ENCODE measurements at regions not wholly inside any gene's neighbourhood (a gene's known extent, or its start where the extent isn't known, plus 50 kb on each side); places are given as distances from the start of the nearest gene placed in this dataset.

DNA sequence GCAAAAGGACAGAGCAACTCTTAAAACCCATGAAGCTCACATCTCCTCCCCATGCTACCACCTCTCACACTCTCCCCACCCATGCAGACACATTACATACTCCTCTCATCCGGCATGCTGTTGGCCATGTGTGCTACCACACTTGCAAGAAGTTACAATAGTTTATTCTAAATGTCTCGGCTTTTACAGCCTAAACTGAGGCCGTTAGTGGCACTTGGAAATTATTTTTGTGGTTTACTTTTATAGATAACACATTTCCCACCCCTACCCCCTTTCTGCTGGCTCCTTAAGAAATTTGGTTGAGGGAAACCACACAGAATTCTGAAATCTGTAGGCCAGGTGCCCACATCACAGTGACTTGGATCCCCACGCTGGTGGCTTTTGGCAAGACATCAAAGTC lies 141.1 kb upstream of the HHIP start:
- Histone ChIP-seq H3K56ac (ENCODE audit: low read length) (no peak overlapping the region), H3K4ac (ENCODE audit: low read depth, low read length) (no peak overlapping the region), H3K4me1 (ENCODE audit: control insufficient read depth, low read depth, low read length) (no peaks in the 10 kb centered on the region), H3K4me2 (ENCODE audit: low read length) (no peak overlapping the region), H3K79me1 (ENCODE audit: low read length) (no peaks in the 10 kb centered on the region), H2AK5ac (ENCODE audit: low read length) (no peak overlapping the region), H2BK120ac (ENCODE audit: low read depth, low read length) (no peak overlapping the region), H3K27ac (ENCODE audit: low read depth, low read length) (no peak overlapping the region), H3K36me3 (ENCODE audit: control insufficient read depth, insufficient read depth, low read length) (no peaks in the 10 kb centered on the region), H3K4me3 (ENCODE audit: low read length) (no peak overlapping the region), H4K5ac (ENCODE audit: low read length) (no peak overlapping the region), H3K27me3 (ENCODE audit: insufficient read depth, low read length, poor library complexity) (no peaks in the 10 kb centered on the region), H3K18ac (ENCODE audit: low read length) (no peak overlapping the region), H3K23ac (ENCODE audit: low read length) (no peak overlapping the region), H3K79me2 (ENCODE audit: control insufficient read depth, insufficient read depth, low read length) (no peaks in the 10 kb centered on the region), H2BK5ac (ENCODE audit: low read length) (no peak overlapping the region), H2BK15ac (replicated peaks; ENCODE audit: low read depth) (no peak overlapping the region), H4K8ac (ENCODE audit: low read depth, low read length) (no peak overlapping the region), H3K9ac (ENCODE audit: low read length) (no peak overlapping the region)
- no peak for DNase-seq
- WGBS (ENCODE audit: extremely low coverage, insufficient coverage, low lambda C conversion rate) = no CpG with 5 or more reads among the region's 4 CpGs

- WGBS (ENCODE audit: extremely low coverage, insufficient coverage, low lambda C conversion rate) = no CpG with 5 or more reads among the region's 3 CpGs
Measured at GRCh38 chr4:144507311-144508101, 138.4 kb upstream of the HHIP start.

GRCh38 chr4:144509088-144510015 lies 136.6 kb upstream of the HHIP start:
- H3K79me1 ChIP-seq (ENCODE audit: low read length) = no peaks in the 10 kb centered on the region
- no peak for DNase-seq
- no peak overlapping the region for H3K27ac ChIP-seq (ENCODE audit: low read depth, low read length)
- H3K36me3 ChIP-seq (ENCODE audit: control insufficient read depth, insufficient read depth, low read length) = no peaks in the 10 kb centered on the region
- H4K8ac ChIP-seq (ENCODE audit: low read depth, low read length) = no peak overlapping the region
- H2BK15ac ChIP-seq (replicated peaks; ENCODE audit: low read depth) = no peak overlapping the region
- no peak overlapping the region for H3K4ac ChIP-seq (ENCODE audit: low read depth, low read length)
- no peak overlapping the region for H4K5ac ChIP-seq (ENCODE audit: low read length)
- no peak overlapping the region for H3K18ac ChIP-seq (ENCODE audit: low read length)
- H2AK5ac ChIP-seq (ENCODE audit: low read length) = no peak overlapping the region
- H3K4me2 ChIP-seq (ENCODE audit: low read length) = no peak overlapping the region
- no peak overlapping the region for H3K23ac ChIP-seq (ENCODE audit: low read length)
- no CpG with 5 or more reads among the region's 17 CpGs for WGBS (ENCODE audit: extremely low coverage, insufficient coverage, low lambda C conversion rate)
- no peaks in the 10 kb centered on the region for H3K27me3 ChIP-seq (ENCODE audit: insufficient read depth, low read length, poor library complexity)
- no peaks in the 10 kb centered on the region for H3K79me2 ChIP-seq (ENCODE audit: control insufficient read depth, insufficient read depth, low read length)
- no peak overlapping the region for H3K56ac ChIP-seq (ENCODE audit: low read length)
- H3K4me1 ChIP-seq (ENCODE audit: control insufficient read depth, low read depth, low read length) = no peaks in the 10 kb centered on the region
- no peak overlapping the region for H3K4me3 ChIP-seq (ENCODE audit: low read length)
- no peak overlapping the region for H2BK120ac ChIP-seq (ENCODE audit: low read depth, low read length)
- no peak overlapping the region for H2BK5ac ChIP-seq (ENCODE audit: low read length)
- H3K9ac ChIP-seq (ENCODE audit: low read length) = no peak overlapping the region

More at GRCh38 chr4:144507311-144508101, 138.4 kb upstream of the HHIP start:
- DNase-seq = peak; percentile 47
- Histone ChIP-seq H2BK120ac (ENCODE audit: low read depth, low read length) (no peak overlapping the region), H3K9ac (ENCODE audit: low read length) (no peak overlapping the region), H4K8ac (ENCODE audit: low read depth, low read length) (no peak overlapping the region), H2BK5ac (ENCODE audit: low read length) (no peak overlapping the region), H3K36me3 (ENCODE audit: control insufficient read depth, insufficient read depth, low read length) (no peaks in the 10 kb centered on the region), H3K18ac (ENCODE audit: low read length) (no peak overlapping the region), H3K4me1 (ENCODE audit: control insufficient read depth, low read depth, low read length) (no peaks in the 10 kb centered on the region), H3K56ac (ENCODE audit: low read length) (no peak overlapping the region), H4K5ac (ENCODE audit: low read length) (no peak overlapping the region), H3K79me1 (ENCODE audit: low read length) (no peaks in the 10 kb centered on the region), H3K4ac (ENCODE audit: low read depth, low read length) (no peak overlapping the region), H3K4me2 (ENCODE audit: low read length) (no peak overlapping the region), H2AK5ac (ENCODE audit: low read length) (no peak overlapping the region), H3K23ac (ENCODE audit: low read length) (no peak overlapping the region), H3K4me3 (ENCODE audit: low read length) (no peak overlapping the region), H3K27ac (ENCODE audit: low read depth, low read length) (no peak overlapping the region), H3K27me3 (ENCODE audit: insufficient read depth, low read length, poor library complexity) (no peaks in the 10 kb centered on the region), H3K79me2 (ENCODE audit: control insufficient read depth, insufficient read depth, low read length) (no peaks in the 10 kb centered on the region), H2BK15ac (replicated peaks; ENCODE audit: low read depth) (no peak overlapping the region)

DNA sequence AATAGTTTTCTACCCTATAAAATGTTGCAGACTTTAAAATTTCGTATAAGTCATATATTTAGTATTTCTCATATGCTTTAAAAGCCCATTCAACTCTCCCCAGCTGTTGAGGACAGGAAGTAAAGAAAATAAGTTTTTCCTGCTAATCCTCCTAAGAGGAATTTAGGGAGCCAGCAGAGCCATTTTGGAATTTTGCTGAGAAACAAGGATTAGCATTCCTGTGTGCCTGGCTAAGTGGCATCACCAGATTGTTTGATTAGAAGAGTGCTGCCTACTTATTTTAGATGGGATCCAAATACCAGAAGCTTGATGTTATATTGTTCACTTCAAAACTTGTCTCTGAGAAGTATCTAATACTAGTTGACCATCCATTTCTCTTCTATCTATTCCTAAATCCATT lies 131.2 kb upstream of the HHIP start:
- Histone ChIP-seq H2AK5ac (ENCODE audit: low read length) (no peak overlapping the region), H3K18ac (ENCODE audit: low read length) (no peak overlapping the region), H3K4me2 (ENCODE audit: low read length) (no peak overlapping the region), H3K9ac (ENCODE audit: low read length) (no peak overlapping the region), H2BK15ac (replicated peaks; ENCODE audit: low read depth) (no peak overlapping the region), H4K5ac (ENCODE audit: low read length) (no peak overlapping the region), H3K4me1 (ENCODE audit: control insufficient read depth, low read depth, low read length) (peaks cover 6% of the 10 kb centered on the region), H3K4me3 (ENCODE audit: low read length) (no peak overlapping the region), H2BK5ac (ENCODE audit: low read length) (no peak overlapping the region), H3K79me2 (ENCODE audit: control insufficient read depth, insufficient read depth, low read length) (no peaks in the 10 kb centered on the region), H4K8ac (ENCODE audit: low read depth, low read length) (no peak overlapping the region), H3K56ac (ENCODE audit: low read length) (no peak overlapping the region), H3K27ac (ENCODE audit: low read depth, low read length) (no peak overlapping the region), H3K36me3 (ENCODE audit: control insufficient read depth, insufficient read depth, low read length) (no peaks in the 10 kb centered on the region), H3K27me3 (ENCODE audit: insufficient read depth, low read length, poor library complexity) (no peaks in the 10 kb centered on the region), H2BK120ac (ENCODE audit: low read depth, low read length) (no peak overlapping the region), H3K4ac (ENCODE audit: low read depth, low read length) (no peak overlapping the region), H3K23ac (ENCODE audit: low read length) (no peak overlapping the region), H3K79me1 (ENCODE audit: low read length) (no peaks in the 10 kb centered on the region)
- WGBS (ENCODE audit: extremely low coverage, insufficient coverage, low lambda C conversion rate) = no CpG with 5 or more reads among the region's 1 CpG
- DNase-seq = peak; percentile 60

DNA sequence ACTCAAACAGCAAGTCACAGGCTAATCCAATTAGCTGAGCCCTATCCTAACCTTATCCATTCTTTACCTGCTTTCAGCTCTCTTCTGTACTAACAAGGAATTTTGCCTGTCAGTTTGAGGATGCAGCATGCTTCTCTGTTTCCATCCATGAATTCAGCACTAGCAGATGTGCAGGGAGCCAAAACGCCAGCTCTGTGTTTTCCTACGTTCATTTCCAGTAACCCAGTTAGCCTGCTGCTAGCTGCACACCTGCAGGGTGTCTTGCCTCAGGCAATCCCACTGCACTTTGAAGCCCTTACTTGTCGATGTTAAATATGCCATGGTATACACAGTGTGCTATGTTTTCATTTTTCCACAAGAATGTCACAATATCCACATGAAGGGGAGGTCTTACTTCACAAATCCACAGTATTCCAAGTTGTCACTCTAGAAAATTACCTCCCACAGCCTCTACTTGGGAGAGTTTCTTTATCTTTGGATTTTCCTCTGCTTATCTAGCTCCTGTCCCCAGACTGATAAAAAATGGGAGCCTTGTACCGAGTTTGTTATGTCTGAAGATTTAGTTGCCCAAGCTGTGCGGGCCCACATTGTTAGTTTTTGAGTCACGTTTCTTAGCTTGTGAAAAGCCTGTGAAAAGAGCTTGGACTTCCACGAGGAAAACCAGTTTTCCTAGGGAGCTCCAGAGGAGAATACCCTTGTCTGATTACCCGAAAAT lies 127.6 kb upstream of the HHIP start:
- Histone ChIP-seq H2BK120ac (ENCODE audit: low read depth, low read length) (peak overlapping the region; percentile 28), H3K79me2 (ENCODE audit: control insufficient read depth, insufficient read depth, low read length) (no peaks in the 10 kb centered on the region), H3K27me3 (ENCODE audit: insufficient read depth, low read length, poor library complexity) (no peaks in the 10 kb centered on the region), H3K23ac (ENCODE audit: low read length) (no peak overlapping the region), H3K79me1 (ENCODE audit: low read length) (no peaks in the 10 kb centered on the region), H3K56ac (ENCODE audit: low read length) (no peak overlapping the region), H3K9ac (ENCODE audit: low read length) (no peak overlapping the region), H3K4me1 (ENCODE audit: control insufficient read depth, low read depth, low read length) (peaks cover 6% of the 10 kb centered on the region), H3K4me2 (ENCODE audit: low read length) (no peak overlapping the region), H4K5ac (ENCODE audit: low read length) (no peak overlapping the region), H3K4me3 (ENCODE audit: low read length) (no peak overlapping the region), H3K18ac (ENCODE audit: low read length) (no peak overlapping the region), H3K36me3 (ENCODE audit: control insufficient read depth, insufficient read depth, low read length) (no peaks in the 10 kb centered on the region), H2BK15ac (replicated peaks; ENCODE audit: low read depth) (no peak overlapping the region), H2BK5ac (ENCODE audit: low read length) (peak overlapping the region; percentile 38), H3K27ac (ENCODE audit: low read depth, low read length) (no peak overlapping the region), H4K8ac (ENCODE audit: low read depth, low read length) (no peak overlapping the region), H3K4ac (ENCODE audit: low read depth, low read length) (no peak overlapping the region), H2AK5ac (ENCODE audit: low read length) (no peak overlapping the region)
- no CpG with 5 or more reads among the region's 8 CpGs for WGBS (ENCODE audit: extremely low coverage, insufficient coverage, low lambda C conversion rate)
- peak; percentile 77 for DNase-seq

Measured in mesendoderm (in vitro differentiated cells).